ENCODE measurements at regions not wholly inside any gene's neighbourhood (a gene's known extent, or its start where the extent isn't known, plus 50 kb on each side); places are given as distances from the start of the nearest gene placed in this dataset.

GRCh38 chr7:21185653-21186265 is 242.1 kb upstream of the SP4 start:
- H3K4me3 ChIP-seq = no peak overlapping the region
- no peak overlapping the region for H3K27ac ChIP-seq

- H3K27ac ChIP-seq = no peak overlapping the region
- no peak overlapping the region for H3K4me3 ChIP-seq
Measured at GRCh38 chr7:21191321-21192073, 236.4 kb upstream of the SP4 start.

- Histone ChIP-seq H3K27ac (no peak overlapping the region), H3K4me3 (no peak overlapping the region)
Measured at GRCh38 chr7:21192657-21193056, 235.2 kb upstream of the SP4 start.

GRCh38 chr7:21193895-21194294 is 234.0 kb upstream of the SP4 start:
- H3K27ac ChIP-seq = no peak overlapping the region
- no peak overlapping the region for H3K4me3 ChIP-seq

- no peak overlapping the region for H3K4me3 ChIP-seq
- H3K27ac ChIP-seq = no peak overlapping the region
Measured at GRCh38 chr7:21194936-21195335, 232.9 kb upstream of the SP4 start.

- Histone ChIP-seq H3K27ac (no peak overlapping the region), H3K4me3 (no peak overlapping the region)
Measured at GRCh38 chr7:21198921-21199320, 229.0 kb upstream of the SP4 start.

- no peak overlapping the region for H3K27ac ChIP-seq
- no peak overlapping the region for H3K4me3 ChIP-seq
Measured at GRCh38 chr7:21200503-21200902, 227.4 kb upstream of the SP4 start.

- no peak overlapping the region for H3K4me3 ChIP-seq
Measured at GRCh38 chr7:21214657-21215056, 213.2 kb upstream of the SP4 start.

GRCh38 chr7:21215307-21215706 is 212.6 kb upstream of the SP4 start:
- H3K27ac ChIP-seq = no peak overlapping the region

More at GRCh38 chr7:21214657-21215056, 213.2 kb upstream of the SP4 start:
- no peak overlapping the region for H3K27ac ChIP-seq

GRCh38 chr7:21217365-21217764 is 210.5 kb upstream of the SP4 start:
- H3K27ac ChIP-seq = no peak overlapping the region
- H3K4me3 ChIP-seq = no peak overlapping the region

More at GRCh38 chr7:21215307-21215706, 212.6 kb upstream of the SP4 start:
- H3K4me3 ChIP-seq = no peak overlapping the region

- Histone ChIP-seq H3K4me3 (no peak overlapping the region), H3K27ac (no peak overlapping the region)
Measured at GRCh38 chr7:21218155-21218554, 209.7 kb upstream of the SP4 start.

- Histone ChIP-seq H3K27ac (no peak overlapping the region), H3K4me3 (no peak overlapping the region)
Measured at GRCh38 chr7:21221130-21221529, 206.8 kb upstream of the SP4 start.

- Histone ChIP-seq H3K4me3 (no peak overlapping the region), H3K27ac (no peak overlapping the region)
Measured at GRCh38 chr7:21238400-21239116, 189.3 kb upstream of the SP4 start.

GRCh38 chr7:21243265-21243664 is 184.6 kb upstream of the SP4 start:
- no peak overlapping the region for H3K4me3 ChIP-seq
- H3K27ac ChIP-seq = no peak overlapping the region

- no peak overlapping the region for H3K27ac ChIP-seq
- no peak overlapping the region for H3K4me3 ChIP-seq
Measured at GRCh38 chr7:21251151-21251800, 176.6 kb upstream of the SP4 start.

GRCh38 chr7:21253740-21254687 is 173.9 kb upstream of the SP4 start:
- Histone ChIP-seq H3K27ac (no peak overlapping the region), H3K4me3 (no peak overlapping the region)

GRCh38 chr7:21256310-21256877 is 171.5 kb upstream of the SP4 start:
- Histone ChIP-seq H3K4me3 (no peak overlapping the region), H3K27ac (no peak overlapping the region)

- Histone ChIP-seq H3K4me3 (no peak overlapping the region), H3K27ac (no peak overlapping the region)
Measured at GRCh38 chr7:21260939-21261338, 166.9 kb upstream of the SP4 start.
